T-helper 17 cell (primary cell): ENCODE measurements at regions not wholly inside any gene's neighbourhood (a gene's known extent, or its start where the extent isn't known, plus 50 kb on each side); places are given as distances from the start of the nearest gene placed in this dataset.

Experiments
- ATAC-seq: fragments of 150-1000 bp; cut with Tn5 transposase; 2 replicates; pipeline ENCODE4 v1.10.0; 2021; ENCODE audit warnings: mild to moderate bottlenecking, moderate library complexity
- DNase-seq, 3 donors: peaks; one replicate each; pipeline versions ENCODE4 v3.0.0 to v3.0.0-alpha.2; 2020 to 2021
- H3K9me3 ChIP-seq: one replicate; pipeline ENCODE4 v1.7.0; 2013; ENCODE audit warnings: low read length, mild to moderate bottlenecking; ENCODE audit not compliant: control insufficient read depth, poor library complexity, severe bottlenecking
- H3K27ac Mint-ChIP-seq: one replicate; pipeline ENCODE4 v1.8.0; 2022; ENCODE audit warnings: mild to moderate bottlenecking, moderate library complexity, mixed read lengths
- H3K27me3 Mint-ChIP-seq: one replicate; pipeline ENCODE4 v1.8.0; 2022; ENCODE audit warnings: mixed read lengths
- H3K36me3 Mint-ChIP-seq: one replicate; pipeline ENCODE4 v1.8.0; 2022; ENCODE audit warnings: low read depth, mixed read lengths
- H3K4me1 Mint-ChIP-seq: one replicate; pipeline ENCODE4 v1.8.0; 2022; ENCODE audit warnings: mild to moderate bottlenecking, mixed read lengths
- H3K4me3 Mint-ChIP-seq: one replicate; pipeline ENCODE4 v1.8.0; 2022; ENCODE audit warnings: mild to moderate bottlenecking, moderate library complexity, mixed read lengths

GRCh38 chr1:219993554-219994433 lies 52.5 kb downstream of the EPRS1 start:
- H3K4me3 Mint-ChIP-seq: no peak overlapping the region
- H3K9me3 ChIP-seq: no peaks in the 10 kb centered on the region
- no peak for ATAC-seq
- H3K27me3 Mint-ChIP-seq: no peaks in the 10 kb centered on the region
- H3K36me3 Mint-ChIP-seq: peaks cover 2% of the 10 kb centered on the region
- H3K4me1 Mint-ChIP-seq: peaks cover 5% of the 10 kb centered on the region
- no peak for DNase-seq
- H3K27ac Mint-ChIP-seq: peak overlapping the region; percentile 78

- peaks cover 6% of the 10 kb centered on the region for H3K4me1 Mint-ChIP-seq
- peaks cover 5% of the 10 kb centered on the region for H3K36me3 Mint-ChIP-seq
- ATAC-seq: no peak
- no peak overlapping the region for H3K4me3 Mint-ChIP-seq
- no peak for DNase-seq
- peak overlapping the region; percentile 32 for H3K27ac Mint-ChIP-seq
- no peaks in the 10 kb centered on the region for H3K27me3 Mint-ChIP-seq
- H3K9me3 ChIP-seq: no peaks in the 10 kb centered on the region
Measured at GRCh38 chr1:219991919-219992318, 54.4 kb downstream of the EPRS1 start.

- DNase-seq (no peak), ATAC-seq (no peak)
- H3K36me3 Mint-ChIP-seq: peaks cover 5% of the 10 kb centered on the region
- H3K9me3 ChIP-seq: no peaks in the 10 kb centered on the region
- no peaks in the 10 kb centered on the region for H3K27me3 Mint-ChIP-seq
- peaks cover 6% of the 10 kb centered on the region for H3K4me1 Mint-ChIP-seq
- no peak overlapping the region for H3K4me3 Mint-ChIP-seq
- peak overlapping the region; percentile 32 for H3K27ac Mint-ChIP-seq
Measured at GRCh38 chr1:219991511-219991810, 54.8 kb downstream of the EPRS1 start.

GRCh38 chr1:219990782-219991510 lies 55.4 kb downstream of the EPRS1 start:
- peaks cover 5% of the 10 kb centered on the region for H3K36me3 Mint-ChIP-seq

GRCh38 chr1:219989766-219990165 lies 56.5 kb downstream of the EPRS1 start:
- H3K4me1 Mint-ChIP-seq: peaks cover 6% of the 10 kb centered on the region
- no peak for DNase-seq
- H3K4me3 Mint-ChIP-seq: no peak overlapping the region
- H3K9me3 ChIP-seq: no peaks in the 10 kb centered on the region
- ATAC-seq: no peak
- H3K27me3 Mint-ChIP-seq: no peaks in the 10 kb centered on the region
- no peak overlapping the region for H3K27ac Mint-ChIP-seq
- peaks cover 5% of the 10 kb centered on the region for H3K36me3 Mint-ChIP-seq

More at GRCh38 chr1:219990782-219991510, 55.4 kb downstream of the EPRS1 start:
- Mint-ChIP-seq H3K27me3 (no peaks in the 10 kb centered on the region), H3K4me1 (peaks cover 6% of the 10 kb centered on the region), H3K27ac (no peak overlapping the region), H3K4me3 (no peak overlapping the region)
- H3K9me3 ChIP-seq: no peaks in the 10 kb centered on the region
- DNase-seq (no peak), ATAC-seq (no peak)

GRCh38 chr1:219988818-219989217 lies 57.5 kb downstream of the EPRS1 start:
- Mint-ChIP-seq H3K27ac (no peak overlapping the region), H3K36me3 (peaks cover 5% of the 10 kb centered on the region)

GRCh38 chr1:219988387-219988786 lies 57.9 kb downstream of the EPRS1 start:
- DNase-seq (no peak), ATAC-seq (no peak)
- Mint-ChIP-seq H3K36me3 (peaks cover 5% of the 10 kb centered on the region), H3K4me3 (no peak overlapping the region), H3K27ac (no peak overlapping the region), H3K4me1 (peaks cover 6% of the 10 kb centered on the region), H3K27me3 (no peaks in the 10 kb centered on the region)
- H3K9me3 ChIP-seq: no peaks in the 10 kb centered on the region

More at GRCh38 chr1:219988818-219989217, 57.5 kb downstream of the EPRS1 start:
- ATAC-seq (no peak), DNase-seq (no peak)
- Mint-ChIP-seq H3K27me3 (no peaks in the 10 kb centered on the region), H3K4me3 (no peak overlapping the region), H3K4me1 (peaks cover 6% of the 10 kb centered on the region)
- no peaks in the 10 kb centered on the region for H3K9me3 ChIP-seq

GRCh38 chr1:219987325-219987724 lies 59.0 kb upstream of the SLC30A10 start:
- H3K9me3 ChIP-seq: no peaks in the 10 kb centered on the region
- no peak for DNase-seq
- peaks cover 5% of the 10 kb centered on the region for H3K36me3 Mint-ChIP-seq
- peaks cover 6% of the 10 kb centered on the region for H3K4me1 Mint-ChIP-seq
- ATAC-seq: no peak
- H3K4me3 Mint-ChIP-seq: no peak overlapping the region
- H3K27ac Mint-ChIP-seq: peak overlapping the region; percentile 34
- H3K27me3 Mint-ChIP-seq: no peaks in the 10 kb centered on the region

GRCh38 chr1:219985169-219985568 lies 56.8 kb upstream of the SLC30A10 start:
- Mint-ChIP-seq H3K4me3 (no peak overlapping the region), H3K4me1 (peaks cover 4% of the 10 kb centered on the region), H3K27me3 (no peaks in the 10 kb centered on the region), H3K27ac (no peak overlapping the region), H3K36me3 (peaks cover 4% of the 10 kb centered on the region)
- DNase-seq (no peak), ATAC-seq (no peak)
- no peaks in the 10 kb centered on the region for H3K9me3 ChIP-seq
